Erythroblast (primary cell): ENCODE measurements at regions not wholly inside any gene's neighbourhood (a gene's known extent, or its start where the extent isn't known, plus 50 kb on each side); places are given as distances from the start of the nearest gene placed in this dataset.

Source experiments
- GATA1 ChIP-seq: IDR thresholded peaks from 2 replicates; pipeline ENCODE4 v1.6.1; 2011; ENCODE audit warnings: low read depth, mild to moderate bottlenecking, control low read depth, low read length, moderate library complexity
- POLR2A ChIP-seq: IDR thresholded peaks from 2 replicates; pipeline ENCODE4 v1.6.1; 2011; ENCODE audit warnings: mild to moderate bottlenecking, low read length

GRCh38 chr9:1492156-1492555, 442.0 kb downstream of the DMRT2 start:
- no peak for TF ChIP-seq POLR2A
- TF ChIP-seq GATA1 = no peak
